Adrenal gland (tissue), 9 donors: ENCODE measurements at regions not wholly inside any gene's neighbourhood (a gene's known extent, or its start where the extent isn't known, plus 50 kb on each side); places are given as distances from the start of the nearest gene placed in this dataset.

Experiments
- DNase-seq, 7 donors: peaks; one replicate each; pipeline ENCODE4 v3.0.0-alpha.2; 2019 to 2020
- H3K27ac ChIP-seq, 5 donors: fragments of 200-600 bp; sonication (generic) in 4 of 5; 1 replicate in 3 of 5; 2 replicates in 2 of 5; pipeline versions ENCODE4 v1.5.1 to v1.8.0; 2016 to 2020; ENCODE audit warnings: mild to moderate bottlenecking in 1 of 5
- H3K27me3 ChIP-seq: fragments of 200-600 bp; 2 replicates; pipeline ENCODE4 v1.8.0; 2021
- H3K36me3 ChIP-seq, 2 donors: fragments of 200-600 bp; replicated peaks in 1 of 2; 1 replicate in 1 of 2; 2 replicates in 1 of 2; pipeline versions ENCODE4 v1.5.1 to v1.8.0; 2018 to 2022
- H3K4me1 ChIP-seq, 2 donors: fragments of 200-600 bp; replicated peaks in 1 of 2; 1 replicate in 1 of 2; 2 replicates in 1 of 2; pipeline versions ENCODE4 v1.5.1 to v1.8.0; 2018 to 2021
- H3K4me3 ChIP-seq, 4 donors: fragments of 200-600 bp; sonication (generic) in 3 of 4; one replicate each; pipeline ENCODE4 v1.5.1; 2016 to 2018
- H3K9me3 ChIP-seq, 3 donors: fragments of 200-600 bp; sonication (generic) in 1 of 3; replicated peaks in 1 of 3; 1 replicate in 2 of 3; 2 replicates in 1 of 3; pipeline versions ENCODE4 v1.5.1 to v1.8.0; 2016 to 2021
- POLR2A ChIP-seq, 2 donors: fragments of 450-650 bp; IDR thresholded peaks; one replicate each; pipeline ENCODE4 v1.6.1; 2017; ENCODE audit warnings: antibody characterized with exemption in 2 of 2, mild to moderate bottlenecking in 2 of 2, moderate library complexity in 1 of 2
- WGBS, 4 donors: extraction: QIAGEN DNeasy Blood & Tissue Kit in 2 of 4; methylation state at CpG; one replicate each; pipeline versions ENCODE4 v1.1.5 to v1.1.7; 2013 to 2017; 5-methylcytosine and 5-hydroxymethylcytosine counted together
- intact Hi-C, 2 donors: fragments of 100-400 bp; cut with DNase I; formaldehyde crosslinking; loops; one replicate each; pipeline versions ENCODE4 v1.14.1 to v1.15.0; 2022 to 2023
- TF ChIP-seq, protein P1 (sequence below), 6 experiments: fragments of 450-650 bp in 4 of 6; fragments of 200-600 bp in 2 of 6; sonication (generic) in 1 of 6; IDR thresholded peaks; 1 replicate in 5 of 6; 2 replicates in 1 of 6; pipeline versions ENCODE4 v1.5.1 to v1.8.0; 2016 to 2021; ENCODE audit warnings: antibody characterized with exemption in 6 of 6, mild to moderate bottlenecking in 2 of 6, moderate library complexity in 1 of 6
- donor health status: healthy with polysubstance abuse.
- donor health status: Bipolar disorder and iron deficiency.
- donor health status: DM: yes; HTN: yes; CAD: no.
- donor health status: DM: no; HTN: no; CAD: no.
- donor health status: DM: no; HTN: no; CAD: no.

DNA sequence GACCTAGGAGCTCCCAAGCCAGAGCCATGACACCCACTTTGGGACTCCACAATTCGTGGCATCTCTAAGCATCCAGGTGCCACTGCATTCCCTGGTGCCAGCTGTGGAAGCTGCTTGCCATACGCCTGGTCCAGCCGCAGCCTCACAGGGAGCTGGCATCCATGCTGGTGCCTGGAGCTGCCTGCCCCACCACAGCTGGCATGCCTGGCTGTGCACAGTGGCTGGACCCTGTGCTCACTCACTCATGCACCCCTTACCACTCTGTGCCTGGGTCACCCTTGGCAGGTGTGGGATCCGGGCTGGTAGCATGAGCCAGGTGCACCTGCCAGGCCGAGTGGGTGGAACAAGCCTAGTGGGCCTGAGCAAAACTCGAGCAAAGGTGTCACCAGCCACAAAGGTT, 90.1 kb downstream of the CAVIN4 start:
- Histone ChIP-seq H3K36me3 (no peaks in the 10 kb centered on the region), H3K27me3 (no peaks in the 10 kb centered on the region), H3K9me3 (no peaks in the 10 kb centered on the region), H3K27ac (no peak overlapping the region), H3K4me3 (no peak overlapping the region), H3K4me1 (no peaks in the 10 kb centered on the region)
- TF ChIP-seq, protein P1, sequence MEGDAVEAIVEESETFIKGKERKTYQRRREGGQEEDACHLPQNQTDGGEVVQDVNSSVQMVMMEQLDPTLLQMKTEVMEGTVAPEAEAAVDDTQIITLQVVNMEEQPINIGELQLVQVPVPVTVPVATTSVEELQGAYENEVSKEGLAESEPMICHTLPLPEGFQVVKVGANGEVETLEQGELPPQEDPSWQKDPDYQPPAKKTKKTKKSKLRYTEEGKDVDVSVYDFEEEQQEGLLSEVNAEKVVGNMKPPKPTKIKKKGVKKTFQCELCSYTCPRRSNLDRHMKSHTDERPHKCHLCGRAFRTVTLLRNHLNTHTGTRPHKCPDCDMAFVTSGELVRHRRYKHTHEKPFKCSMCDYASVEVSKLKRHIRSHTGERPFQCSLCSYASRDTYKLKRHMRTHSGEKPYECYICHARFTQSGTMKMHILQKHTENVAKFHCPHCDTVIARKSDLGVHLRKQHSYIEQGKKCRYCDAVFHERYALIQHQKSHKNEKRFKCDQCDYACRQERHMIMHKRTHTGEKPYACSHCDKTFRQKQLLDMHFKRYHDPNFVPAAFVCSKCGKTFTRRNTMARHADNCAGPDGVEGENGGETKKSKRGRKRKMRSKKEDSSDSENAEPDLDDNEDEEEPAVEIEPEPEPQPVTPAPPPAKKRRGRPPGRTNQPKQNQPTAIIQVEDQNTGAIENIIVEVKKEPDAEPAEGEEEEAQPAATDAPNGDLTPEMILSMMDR (IDR thresholded peaks at IDR 0.05), result no peak
- no peak for TF ChIP-seq POLR2A (IDR thresholded peaks at IDR 0.05)
- intact Hi-C loops, result no loop called here
- no peak for DNase-seq
- 67 to 78% (median 71%) methylated on average over 3 to 6 of the region's 6 CpGs for WGBS, 4 donors

DNA sequence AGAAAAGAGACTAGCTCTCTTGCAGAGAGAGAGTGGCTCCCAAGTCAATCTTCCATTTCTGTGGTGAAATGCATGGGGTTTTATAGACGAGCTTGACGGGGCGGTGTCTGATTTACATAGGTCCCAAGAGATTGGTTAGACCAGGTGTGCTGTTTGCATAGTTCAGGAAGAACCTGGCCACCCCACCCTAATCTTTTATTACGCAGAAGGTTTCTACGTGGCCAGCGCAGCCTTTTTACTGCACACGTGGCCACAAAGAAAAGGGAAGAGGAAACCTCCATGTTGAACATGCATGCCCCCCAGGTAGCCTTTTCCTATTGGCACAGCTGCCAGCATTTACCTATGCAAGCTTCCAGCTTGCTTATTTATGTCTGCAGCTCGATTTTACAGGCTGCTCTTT, 92.1 kb downstream of the CAVIN4 start:
- TF ChIP-seq, protein P1 (IDR thresholded peaks at IDR 0.05), result no peak
- TF ChIP-seq POLR2A (IDR thresholded peaks at IDR 0.05), result no peak
- DNase-seq, result no peak
- intact Hi-C loops, result no loop called here
- no peaks in the 10 kb centered on the region for H3K36me3 ChIP-seq
- H3K4me3 ChIP-seq, result no peak overlapping the region
- WGBS, 4 donors, result 57 to 66% (median 61%) methylated on average over 8 of the region's 8 CpGs
- H3K27ac ChIP-seq, result no peak overlapping the region
- H3K4me1 ChIP-seq, result no peaks in the 10 kb centered on the region
- no peaks in the 10 kb centered on the region for H3K9me3 ChIP-seq
- no peaks in the 10 kb centered on the region for H3K27me3 ChIP-seq

DNA sequence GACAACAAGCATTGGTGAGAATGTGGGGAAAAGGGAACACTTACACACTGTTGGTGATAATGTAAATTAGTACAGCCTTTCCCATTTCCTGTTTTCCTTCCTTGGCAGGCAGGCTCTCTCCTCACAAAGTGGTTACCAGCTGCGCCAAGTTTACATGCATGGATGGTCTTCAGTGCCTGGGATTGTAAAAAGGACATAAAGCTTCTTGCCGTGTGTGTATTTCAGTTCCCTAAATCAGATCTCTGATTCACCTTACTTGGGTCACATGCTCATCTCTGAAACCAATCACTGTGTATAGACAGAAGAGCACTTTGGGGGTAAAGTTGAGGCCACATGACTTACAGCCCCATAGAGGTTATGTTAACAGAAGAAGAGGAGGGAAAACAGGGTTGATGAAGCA, 92.8 kb downstream of the CAVIN4 start:
- H3K4me3 ChIP-seq, result no peak overlapping the region
- WGBS, 4 donors, result 56 to 59% (median 58%) methylated on average over 2 of the region's 2 CpGs
- H3K27ac ChIP-seq, result no peak overlapping the region
- intact Hi-C loops, result no loop called here
- H3K9me3 ChIP-seq, result no peaks in the 10 kb centered on the region
- no peaks in the 10 kb centered on the region for H3K27me3 ChIP-seq
- H3K36me3 ChIP-seq, result no peaks in the 10 kb centered on the region
- no peak for DNase-seq
- no peak for TF ChIP-seq POLR2A (IDR thresholded peaks at IDR 0.05)
- TF ChIP-seq, protein P1 (IDR thresholded peaks at IDR 0.05), result no peak
- H3K4me1 ChIP-seq, result no peaks in the 10 kb centered on the region

DNA sequence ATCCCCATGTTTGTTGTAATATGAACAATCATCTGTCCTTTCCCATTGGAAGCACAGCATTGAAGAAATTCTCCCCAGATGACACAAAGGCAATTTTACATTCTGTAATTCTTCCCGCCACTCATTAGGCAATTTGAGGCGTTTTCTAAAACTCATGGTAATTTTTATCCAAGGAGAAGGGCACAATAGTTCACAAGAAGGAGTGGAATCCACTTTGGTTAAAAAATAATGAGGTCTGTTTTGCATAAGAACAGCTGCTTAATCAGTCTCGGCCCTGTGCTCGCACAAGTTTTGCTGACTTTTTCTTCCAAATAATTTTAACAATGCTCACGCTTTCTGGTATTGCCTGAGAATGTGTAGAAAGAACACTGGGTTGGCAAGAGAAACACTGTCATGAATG, 94.0 kb downstream of the CAVIN4 start:
- no peak overlapping the region for H3K4me3 ChIP-seq
- no peaks in the 10 kb centered on the region for H3K27me3 ChIP-seq
- no peak for DNase-seq
- no peaks in the 10 kb centered on the region for H3K4me1 ChIP-seq
- intact Hi-C loops, result no loop called here
- H3K27ac ChIP-seq, result no peak overlapping the region
- TF ChIP-seq, protein P1 (IDR thresholded peaks at IDR 0.05), result no peak
- no peak for TF ChIP-seq POLR2A (IDR thresholded peaks at IDR 0.05)
- 69 to 75% (median 73%) methylated on average over 5 of the region's 5 CpGs for WGBS, 4 donors
- no peaks in the 10 kb centered on the region for H3K36me3 ChIP-seq
- H3K9me3 ChIP-seq, result no peaks in the 10 kb centered on the region
